NB4 (cell line): ENCODE measurements at regions not wholly inside any gene's neighbourhood (a gene's known extent, or its start where the extent isn't known, plus 50 kb on each side); places are given as distances from the start of the nearest gene placed in this dataset.
"Not testable (repeated sequence)": the region's sequence is repeated elsewhere in the genome, so short reads cannot be mapped to it uniquely, and the experiment has no call there.

Source experiments
- DNase-seq: peaks from one replicate; pipeline ENCODE4 v3.0.0; 2010; ENCODE audit warnings: low read depth
- H3K4me3 ChIP-seq: one replicate; pipeline ENCODE4 v1.5.1; 2011; ENCODE audit warnings: mild to moderate bottlenecking, low read depth, low read length, moderate library complexity
- MYC ChIP-seq: IDR thresholded peaks from 2 replicates; pipeline ENCODE4 v1.6.1; 2011; ENCODE audit warnings: low read depth, low read length
- POLR2A ChIP-seq: IDR thresholded peaks from 2 replicates; pipeline ENCODE4 v1.6.1; 2011; ENCODE audit warnings: mild to moderate bottlenecking; ENCODE audit not compliant: insufficient read length; ENCODE audit errors: extremely low read depth
- TF ChIP-seq, protein P1 (sequence below): IDR thresholded peaks from one replicate; pipeline ENCODE4 v1.5.1; 2012; ENCODE audit warnings: low read depth, low read length
- TF ChIP-seq, protein P2 (sequence below): IDR thresholded peaks from 2 replicates; pipeline ENCODE4 v1.6.1; 2011; ENCODE audit warnings: low read depth, low read length

DNA sequence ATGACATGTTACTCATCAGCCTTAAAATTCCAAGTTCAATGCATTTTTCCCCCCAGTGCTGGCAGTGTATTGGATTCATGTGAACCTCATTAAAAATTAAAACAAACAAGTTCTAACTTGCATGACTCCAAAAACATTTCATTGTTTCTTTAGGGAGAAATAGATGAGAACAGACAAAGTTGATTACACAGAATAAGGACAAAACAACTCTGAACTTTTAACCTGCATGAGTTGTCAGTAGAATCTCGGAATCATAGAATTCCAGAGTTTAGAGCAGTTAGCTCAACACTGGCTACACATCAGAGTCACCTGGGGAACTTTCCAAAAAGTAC is 127.5 kb downstream of the TMX1 start:
- no peak for DNase-seq

DNA sequence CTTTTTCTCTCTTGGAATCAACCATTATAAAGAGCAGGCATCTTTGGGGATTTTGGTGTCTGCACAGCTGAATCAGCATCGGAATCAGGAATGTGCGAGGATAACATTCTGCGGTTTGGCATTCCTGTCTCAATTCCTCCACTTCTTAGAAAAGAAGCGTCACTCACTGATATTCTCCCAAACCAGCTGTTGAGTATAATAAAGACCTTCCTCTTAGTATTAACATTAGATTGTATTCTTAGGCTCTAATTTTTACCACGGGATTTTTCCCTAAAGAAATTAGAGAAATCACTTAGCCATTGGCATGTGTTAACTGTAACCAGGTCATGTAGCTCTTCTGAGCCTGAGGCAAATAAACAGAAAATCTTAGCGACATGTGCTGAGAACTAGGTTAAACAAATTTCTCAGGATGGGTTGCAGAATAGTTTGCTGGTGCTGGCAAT is 128.7 kb downstream of the TMX1 start:
- no peak overlapping the region for H3K4me3 ChIP-seq
- TF ChIP-seq POLR2A (no peak), MYC (no peak)
- TF ChIP-seq, protein P1, sequence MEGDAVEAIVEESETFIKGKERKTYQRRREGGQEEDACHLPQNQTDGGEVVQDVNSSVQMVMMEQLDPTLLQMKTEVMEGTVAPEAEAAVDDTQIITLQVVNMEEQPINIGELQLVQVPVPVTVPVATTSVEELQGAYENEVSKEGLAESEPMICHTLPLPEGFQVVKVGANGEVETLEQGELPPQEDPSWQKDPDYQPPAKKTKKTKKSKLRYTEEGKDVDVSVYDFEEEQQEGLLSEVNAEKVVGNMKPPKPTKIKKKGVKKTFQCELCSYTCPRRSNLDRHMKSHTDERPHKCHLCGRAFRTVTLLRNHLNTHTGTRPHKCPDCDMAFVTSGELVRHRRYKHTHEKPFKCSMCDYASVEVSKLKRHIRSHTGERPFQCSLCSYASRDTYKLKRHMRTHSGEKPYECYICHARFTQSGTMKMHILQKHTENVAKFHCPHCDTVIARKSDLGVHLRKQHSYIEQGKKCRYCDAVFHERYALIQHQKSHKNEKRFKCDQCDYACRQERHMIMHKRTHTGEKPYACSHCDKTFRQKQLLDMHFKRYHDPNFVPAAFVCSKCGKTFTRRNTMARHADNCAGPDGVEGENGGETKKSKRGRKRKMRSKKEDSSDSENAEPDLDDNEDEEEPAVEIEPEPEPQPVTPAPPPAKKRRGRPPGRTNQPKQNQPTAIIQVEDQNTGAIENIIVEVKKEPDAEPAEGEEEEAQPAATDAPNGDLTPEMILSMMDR: no peak
- TF ChIP-seq, protein P2, sequence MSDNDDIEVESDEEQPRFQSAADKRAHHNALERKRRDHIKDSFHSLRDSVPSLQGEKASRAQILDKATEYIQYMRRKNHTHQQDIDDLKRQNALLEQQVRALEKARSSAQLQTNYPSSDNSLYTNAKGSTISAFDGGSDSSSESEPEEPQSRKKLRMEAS: no peak
- no peak for DNase-seq

More for the DNA sequence above, 127.5 kb downstream of the TMX1 start:
- TF ChIP-seq POLR2A (no peak), MYC (no peak)
- TF ChIP-seq, protein P2: no peak
- TF ChIP-seq, protein P1: no peak
- no peak overlapping the region for H3K4me3 ChIP-seq

GRCh38 chr14:51369814-51370213 is 129.8 kb downstream of the TMX1 start:
- peak; percentile 31 for DNase-seq
- TF ChIP-seq, protein P1: peak; percentile 59
- TF ChIP-seq, protein P2: no peak
- no peak overlapping the region for H3K4me3 ChIP-seq

- no peak overlapping the region for H3K4me3 ChIP-seq
- DNase-seq: no peak
- TF ChIP-seq, protein P2: no peak
- no peak for TF ChIP-seq MYC
- TF ChIP-seq, protein P1: no peak
- TF ChIP-seq POLR2A: no peak
Measured at GRCh38 chr14:51370758-51371386, 130.8 kb downstream of the TMX1 start.

- not testable (repeated sequence) for DNase-seq, H3K4me3 ChIP-seq
Measured at GRCh38 chr14:51377186-51377585, 137.1 kb downstream of the TMX1 start.

- TF ChIP-seq, protein P2: no peak
- TF ChIP-seq, protein P1: no peak
- TF ChIP-seq POLR2A: no peak
- TF ChIP-seq MYC: no peak
- no peak for DNase-seq
- no peak overlapping the region for H3K4me3 ChIP-seq
Measured at GRCh38 chr14:51382506-51382905, 142.5 kb downstream of the TMX1 start.
